Stimulated activated CD8-positive, alpha-beta memory T cell treated with anti-CD3 and anti-CD28 coated beads, Interleukin-12 subunit alpha, Interleukin-12 subunit beta, amount 100 ng/mL, for 4 hours (primary cell): ENCODE measurements at regions not wholly inside any gene's neighbourhood (a gene's known extent, or its start where the extent isn't known, plus 50 kb on each side); places are given as distances from the start of the nearest gene placed in this dataset.
"Not testable (repeated sequence)": the region's sequence is repeated elsewhere in the genome, so short reads cannot be mapped to it uniquely, and the experiment has no call there.

Source experiments
- DNase-seq: peaks from one replicate; pipeline ENCODE4 v3.0.0-alpha.2; 2020; ENCODE audit warnings: low read depth

DNA sequence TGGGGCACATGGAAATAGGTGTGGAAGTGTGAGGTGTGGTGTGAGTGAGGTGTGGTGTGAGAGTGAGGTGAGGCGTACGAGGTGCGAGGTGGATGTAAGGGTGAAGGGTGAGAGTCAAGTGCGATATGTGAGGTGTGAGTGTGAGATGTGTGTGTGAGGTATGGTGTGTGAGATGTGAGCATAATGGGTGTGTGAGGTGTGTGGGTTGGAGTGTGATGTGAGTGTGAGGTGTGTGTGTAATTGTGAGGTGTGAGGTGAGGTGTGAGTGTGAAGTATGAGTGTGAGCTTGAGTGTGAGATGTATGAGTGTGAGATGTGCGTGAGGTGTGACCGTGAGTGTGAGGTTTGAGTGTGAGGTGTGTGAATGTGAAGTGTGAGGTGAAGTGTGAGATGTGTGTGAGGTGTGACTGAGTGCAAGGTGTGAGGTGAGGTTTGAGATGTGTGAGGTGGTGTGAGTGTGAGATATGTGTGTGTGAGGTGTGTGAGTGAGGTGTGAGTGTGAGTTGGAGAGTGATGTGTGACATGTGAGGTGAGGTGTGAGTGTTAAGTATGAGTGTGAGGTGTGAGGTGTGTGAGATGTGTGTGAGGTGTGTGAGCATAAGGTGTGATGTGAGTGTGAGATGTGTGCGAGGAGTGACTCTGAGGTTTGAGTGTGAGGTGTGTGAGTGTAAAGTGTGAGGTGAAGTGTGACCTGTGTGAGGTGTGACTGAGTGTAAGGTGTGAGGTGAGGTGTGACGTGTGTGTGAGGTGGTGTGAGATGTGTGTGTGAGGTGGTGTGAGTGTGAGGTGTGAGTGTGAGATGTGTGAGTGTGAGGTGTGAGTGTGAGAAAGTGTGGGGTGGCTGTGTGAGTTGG lies 354.0 kb downstream of the FOXL1 start:
- DNase-seq = no peak

DNA sequence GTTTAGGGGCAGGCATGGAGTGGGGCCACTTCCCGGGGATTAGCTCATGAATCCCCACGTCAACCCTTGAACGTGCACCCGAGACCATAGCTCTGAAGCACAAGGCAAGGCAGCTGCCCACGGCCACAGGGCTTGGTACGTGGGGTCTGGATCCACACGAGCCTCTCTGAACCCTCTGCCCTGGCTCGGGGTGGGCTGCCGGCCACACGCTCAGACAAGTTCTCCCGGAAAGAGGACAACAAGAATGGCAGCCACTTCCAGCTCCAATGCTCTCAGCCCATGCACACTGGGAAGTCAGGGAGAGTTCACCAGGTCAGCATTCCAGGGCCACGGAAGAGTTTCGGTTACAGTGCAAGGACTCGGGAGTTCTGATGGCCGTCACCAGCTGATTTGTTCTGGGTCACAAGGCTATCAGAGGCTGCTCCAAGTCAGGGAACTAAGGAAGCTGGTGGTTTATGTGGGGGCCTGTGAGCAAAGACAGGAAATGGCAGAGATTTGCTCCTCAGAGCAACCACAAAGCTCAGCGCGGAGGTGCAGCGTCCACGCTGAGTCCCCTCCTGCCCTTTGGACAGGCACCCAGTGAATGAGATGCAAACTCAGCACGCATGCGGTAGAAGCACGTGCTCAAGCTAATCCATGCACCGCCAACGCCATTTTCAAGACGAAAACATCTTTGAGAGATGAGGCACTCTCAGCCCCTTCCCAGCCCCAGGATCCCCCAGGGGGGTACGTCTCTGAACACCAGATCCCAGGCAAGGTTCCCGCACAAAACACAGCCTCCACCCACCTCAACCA lies 356.4 kb downstream of the FOXL1 start:
- DNase-seq = no peak

DNA sequence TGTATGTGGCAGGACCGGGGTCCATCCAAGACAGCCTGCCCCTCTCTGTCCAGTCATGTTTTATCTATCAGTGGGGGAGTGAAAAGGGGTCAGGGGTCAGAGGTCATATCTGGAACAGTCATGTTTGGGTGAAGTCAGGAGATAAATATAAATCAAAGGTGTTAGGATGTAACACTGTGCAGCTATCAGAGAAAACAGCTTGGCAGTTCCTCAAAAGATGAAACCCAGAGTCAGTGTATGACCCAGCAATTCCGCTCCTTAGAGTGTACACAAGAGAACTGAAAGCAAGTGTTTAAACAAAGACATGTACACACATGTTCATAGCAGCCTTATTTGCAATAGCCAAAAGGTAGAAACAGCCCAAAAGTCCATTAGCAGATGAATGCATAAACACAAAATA lies 361.3 kb downstream of the FOXL1 start:
- no peak for DNase-seq

DNA sequence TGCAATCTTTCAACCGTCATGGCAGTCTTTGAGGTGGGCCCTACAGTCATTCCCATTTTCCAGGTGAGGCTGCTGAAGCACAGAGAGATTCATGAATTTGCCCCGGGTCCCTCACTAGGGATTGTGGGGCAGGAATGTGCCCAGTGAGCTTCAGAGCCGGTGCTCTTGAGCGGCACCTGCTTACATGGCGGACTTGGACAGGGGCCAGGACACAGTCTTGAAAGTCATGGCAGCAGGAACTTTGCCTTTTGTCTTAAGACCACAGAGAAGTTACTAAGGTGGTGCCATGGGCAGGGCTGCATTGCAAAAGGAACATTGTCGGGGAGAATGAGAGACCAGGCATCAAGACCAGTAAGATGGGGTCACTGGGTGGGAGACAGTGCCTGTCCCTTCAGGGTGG lies 363.4 kb downstream of the FOXL1 start:
- no peak for DNase-seq

DNA sequence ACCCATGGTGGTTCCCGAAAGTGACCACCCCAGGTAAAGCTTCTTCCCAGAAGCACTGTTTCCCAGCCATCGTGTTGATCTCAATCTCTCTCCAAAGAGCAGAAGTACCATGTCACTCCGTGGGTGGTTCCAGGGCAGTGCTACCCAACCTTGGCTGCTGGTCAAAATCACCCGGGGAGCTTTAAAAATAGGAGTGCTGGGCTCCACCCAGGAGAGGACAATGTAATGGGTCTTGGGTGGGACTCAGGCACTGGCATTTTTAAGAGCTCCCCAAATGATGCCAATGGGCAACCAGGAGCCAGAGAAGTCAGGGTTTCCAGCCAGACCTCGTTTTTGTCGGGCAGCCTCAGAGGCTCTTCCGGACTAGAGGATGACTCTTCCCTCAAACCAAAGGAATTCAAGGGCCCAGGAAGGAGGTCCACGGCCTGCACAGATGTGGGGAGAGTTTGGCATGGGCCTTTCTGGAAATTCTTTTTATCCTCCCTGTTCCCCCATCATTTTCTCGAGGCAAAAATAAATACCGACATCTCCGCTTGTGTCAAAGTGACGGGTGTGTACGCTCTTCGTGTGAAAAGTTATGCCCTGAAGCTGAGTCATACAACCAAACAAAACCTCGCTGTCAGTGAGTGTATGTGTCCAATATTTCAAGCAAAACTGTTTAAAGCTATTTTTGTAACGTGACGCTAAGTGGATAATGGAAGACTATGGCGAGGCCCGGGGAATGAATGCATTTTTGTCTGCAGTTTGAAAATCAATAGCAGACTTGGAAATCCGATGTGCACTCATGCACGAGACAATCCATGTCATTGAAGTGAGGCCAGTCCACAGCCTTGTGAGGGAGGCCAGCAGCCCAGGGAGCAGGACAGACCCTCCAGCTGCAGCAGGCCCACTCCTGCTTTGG lies 364.1 kb downstream of the FOXL1 start:
- DNase-seq = no peak

DNA sequence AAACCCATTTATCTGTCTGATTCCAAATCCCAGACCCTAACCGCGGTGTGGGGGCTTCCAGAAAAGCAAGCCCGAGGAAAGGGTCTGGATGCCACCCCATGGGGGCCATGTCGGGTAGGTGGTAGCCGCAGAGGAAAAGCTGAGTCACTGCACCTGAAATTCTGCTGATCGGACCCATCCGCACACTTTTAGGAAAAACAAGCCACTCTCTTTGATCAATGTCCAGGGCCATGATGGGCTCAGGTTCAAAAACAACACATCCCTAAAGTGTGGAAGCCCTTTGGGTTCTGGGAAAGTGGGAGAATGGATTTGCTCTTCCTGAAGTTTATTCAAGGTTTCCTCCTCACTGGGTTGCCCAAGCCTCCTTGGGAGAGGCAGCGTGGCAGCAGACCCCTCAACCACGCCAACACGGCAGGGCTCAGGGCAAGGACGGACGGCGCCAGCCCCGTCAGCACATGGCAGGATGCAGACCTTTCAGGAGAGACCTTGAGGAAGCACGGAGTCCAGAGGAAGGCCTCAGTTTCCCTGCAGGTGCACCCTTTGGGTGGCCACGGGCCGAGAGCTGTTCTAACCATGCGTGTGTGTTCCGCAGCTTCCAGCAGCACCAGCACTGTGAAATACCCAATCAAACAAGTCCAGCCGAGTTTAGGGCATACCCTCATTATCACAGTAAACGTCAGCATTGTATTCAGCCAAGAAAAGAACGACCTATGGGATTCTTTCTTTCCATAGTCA lies 367.0 kb downstream of the FOXL1 start:
- DNase-seq = no peak

DNA sequence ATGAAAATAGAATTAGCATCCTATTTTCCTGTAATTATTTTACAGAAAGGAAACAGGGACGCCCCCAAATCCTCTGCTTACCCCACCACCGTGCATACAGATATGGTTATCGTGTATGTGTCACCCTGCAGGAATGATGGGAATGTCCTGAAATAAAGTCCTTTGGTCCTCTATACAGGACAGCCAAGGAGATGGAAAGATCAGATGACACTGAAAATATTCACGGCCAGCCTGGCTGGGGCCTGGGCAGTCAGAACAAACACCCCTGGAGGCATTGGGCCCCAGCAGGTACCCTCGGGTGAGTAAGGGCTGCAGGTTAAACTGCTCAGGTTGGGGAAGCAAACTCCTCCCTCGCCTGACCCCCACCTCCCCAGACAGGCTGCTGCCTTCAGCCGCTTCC lies 368.0 kb downstream of the FOXL1 start:
- DNase-seq = no peak

DNA sequence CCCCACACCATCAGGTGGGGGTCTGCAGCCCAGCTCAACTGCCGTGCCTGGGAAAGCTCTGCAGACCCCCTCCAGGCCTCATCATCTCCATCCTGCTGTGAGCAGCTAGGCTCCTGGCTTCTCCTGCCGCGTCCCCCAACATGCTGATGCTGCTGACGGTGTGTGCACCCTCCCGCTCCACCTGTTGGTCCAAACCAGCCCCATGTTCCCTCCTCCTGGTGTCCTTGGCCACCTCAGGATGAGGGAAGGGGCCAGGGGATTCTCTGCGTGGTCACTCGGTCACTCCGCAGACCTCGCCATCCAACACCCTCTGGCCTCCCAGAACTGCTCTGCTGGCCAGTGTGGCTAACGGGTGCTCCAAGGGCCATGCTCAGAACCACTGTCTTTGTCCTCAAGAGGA lies 368.6 kb downstream of the FOXL1 start:
- no peak for DNase-seq

DNA sequence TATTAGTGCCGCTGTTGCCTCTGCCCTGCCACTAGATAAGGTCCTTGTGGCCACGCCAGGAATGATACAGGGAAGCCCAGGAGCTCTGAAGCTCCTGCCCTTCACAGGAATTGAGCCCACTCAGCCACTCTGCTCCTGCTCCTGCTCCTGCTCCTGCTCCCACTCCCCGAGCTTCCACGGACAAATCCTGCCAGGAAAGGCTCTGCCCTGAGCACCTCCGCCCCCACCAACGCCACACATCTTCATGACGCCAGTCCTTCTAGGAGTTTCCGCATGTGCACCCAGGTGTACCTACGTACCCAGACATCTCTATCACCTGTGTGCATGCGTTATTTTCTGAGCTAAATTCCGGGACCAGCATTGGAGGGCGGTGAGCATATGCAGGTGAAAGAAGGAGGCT lies 369.1 kb downstream of the C16orf95 start:
- DNase-seq = no peak

DNA sequence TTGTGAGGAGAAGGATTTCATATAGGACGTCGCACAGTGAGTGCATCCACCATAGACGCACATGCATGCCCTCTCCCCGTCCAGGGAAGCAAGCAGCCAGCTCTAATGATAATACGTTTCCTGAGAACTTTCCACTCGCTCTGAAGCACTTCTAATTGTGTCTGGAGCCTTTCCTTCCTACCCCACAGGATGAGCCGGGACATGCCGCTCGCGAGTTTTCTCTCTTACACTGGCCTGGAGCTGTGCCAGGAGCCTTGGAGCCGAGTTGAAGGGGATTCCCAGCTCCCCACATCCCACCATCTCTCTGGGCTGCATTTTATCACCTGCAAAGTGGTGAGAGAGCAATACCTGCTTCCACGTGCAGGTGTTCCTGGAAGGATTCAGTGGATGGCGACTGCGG lies 368.1 kb downstream of the C16orf95 start:
- DNase-seq = no peak

DNA sequence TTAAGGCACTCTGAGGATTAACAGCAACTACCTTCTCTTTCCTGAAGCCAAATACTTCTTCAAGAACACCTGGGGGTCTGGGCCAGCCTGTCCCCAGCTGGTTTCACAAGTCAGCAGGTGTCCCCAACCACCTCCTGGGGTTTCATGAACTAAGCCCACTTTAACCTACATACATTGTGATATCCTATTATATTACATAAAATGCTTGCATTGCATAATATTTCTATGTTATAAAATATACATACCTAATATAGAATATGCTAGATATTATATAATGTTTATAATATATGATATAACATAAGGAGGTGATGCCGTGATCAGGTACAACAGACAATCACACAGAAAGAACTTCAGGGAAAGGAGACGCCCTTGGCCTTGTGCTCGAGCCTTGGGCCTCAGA lies 367.6 kb downstream of the C16orf95 start:
- no peak for DNase-seq

DNA sequence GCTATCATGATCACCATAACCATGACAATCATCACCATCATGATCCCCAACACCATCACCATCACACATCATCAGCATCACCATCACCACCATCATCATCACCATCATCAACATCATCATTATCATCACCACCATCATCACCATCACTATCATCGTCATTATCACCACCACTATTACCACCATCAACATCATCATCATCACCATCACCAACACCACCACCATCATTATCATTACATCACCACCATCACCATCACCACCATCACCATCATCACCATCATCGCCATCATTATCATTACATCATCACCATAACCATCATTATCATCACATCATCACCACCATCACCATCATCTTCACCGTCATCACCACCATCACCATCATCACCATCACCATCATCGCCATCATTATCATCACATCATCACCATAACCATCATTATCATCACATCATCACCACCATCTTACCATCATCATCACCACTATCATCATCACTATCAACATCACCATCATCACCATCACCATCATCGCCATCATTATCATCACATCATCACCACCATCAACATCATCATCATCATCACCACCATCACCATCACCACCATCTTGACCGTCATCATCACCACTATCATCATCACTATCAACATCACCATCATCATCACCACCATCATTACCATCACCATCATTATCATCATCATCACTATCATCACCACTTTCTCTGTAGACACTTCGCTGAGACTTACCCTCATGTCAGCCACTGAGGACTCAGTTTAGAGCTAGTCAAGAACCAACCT lies 366.0 kb downstream of the C16orf95 start:
- DNase-seq = no peak

DNA sequence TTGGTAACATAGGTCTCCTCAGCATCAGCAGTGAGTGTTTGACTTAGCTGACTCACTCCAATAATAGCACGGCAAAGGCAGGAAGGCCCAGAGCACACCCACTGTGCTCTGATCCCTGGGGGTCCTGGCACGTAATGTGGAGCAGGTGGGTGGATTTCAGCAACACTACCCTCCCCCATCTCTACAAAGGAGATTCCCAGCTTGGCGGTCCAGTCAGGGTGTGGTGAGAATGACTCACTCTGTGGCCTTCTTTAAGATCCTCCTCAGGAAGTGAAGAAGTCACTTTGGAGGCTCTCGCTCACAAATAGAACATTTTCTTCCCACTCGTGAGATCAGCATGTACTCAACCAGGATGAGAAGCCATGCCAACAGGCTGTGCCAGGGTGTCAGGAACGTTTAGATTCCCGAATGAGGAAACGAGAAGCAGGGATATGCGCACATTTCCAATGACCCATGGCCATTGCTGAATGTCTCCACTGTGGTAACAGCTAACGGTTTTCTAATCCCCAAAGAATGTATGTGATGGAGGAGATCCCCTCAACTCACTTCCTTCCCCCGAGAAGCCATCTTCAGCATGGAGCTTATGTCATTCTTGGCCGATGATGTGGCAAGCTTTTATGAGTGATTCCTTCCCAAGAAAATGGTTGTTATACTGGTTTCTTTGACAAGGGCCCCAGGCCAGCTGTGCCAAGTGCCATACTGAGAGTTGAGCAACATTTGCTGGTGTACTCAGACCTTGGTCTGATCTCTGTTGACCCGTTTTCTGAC lies 365.2 kb downstream of the C16orf95 start:
- no peak for DNase-seq

DNA sequence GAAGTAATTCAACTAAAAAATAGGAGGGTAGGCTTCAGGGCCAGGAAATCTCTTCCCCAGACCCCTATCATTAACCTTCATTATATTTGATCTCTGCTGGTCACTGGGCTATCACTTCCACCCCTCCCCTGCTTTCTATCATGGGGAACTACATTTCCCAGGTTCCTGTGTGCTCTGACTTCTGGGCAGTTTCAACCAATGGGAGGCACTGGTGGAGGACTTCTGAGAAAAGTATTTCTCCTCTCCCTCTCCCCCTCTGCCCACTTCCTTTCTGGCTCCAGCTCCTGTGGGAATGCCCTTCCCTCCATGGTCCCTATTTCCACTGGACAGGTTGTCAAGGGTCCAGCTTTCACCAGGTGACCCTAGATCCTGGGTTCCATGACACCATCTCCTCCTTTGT lies 364.4 kb downstream of the C16orf95 start:
- DNase-seq = no peak

DNA sequence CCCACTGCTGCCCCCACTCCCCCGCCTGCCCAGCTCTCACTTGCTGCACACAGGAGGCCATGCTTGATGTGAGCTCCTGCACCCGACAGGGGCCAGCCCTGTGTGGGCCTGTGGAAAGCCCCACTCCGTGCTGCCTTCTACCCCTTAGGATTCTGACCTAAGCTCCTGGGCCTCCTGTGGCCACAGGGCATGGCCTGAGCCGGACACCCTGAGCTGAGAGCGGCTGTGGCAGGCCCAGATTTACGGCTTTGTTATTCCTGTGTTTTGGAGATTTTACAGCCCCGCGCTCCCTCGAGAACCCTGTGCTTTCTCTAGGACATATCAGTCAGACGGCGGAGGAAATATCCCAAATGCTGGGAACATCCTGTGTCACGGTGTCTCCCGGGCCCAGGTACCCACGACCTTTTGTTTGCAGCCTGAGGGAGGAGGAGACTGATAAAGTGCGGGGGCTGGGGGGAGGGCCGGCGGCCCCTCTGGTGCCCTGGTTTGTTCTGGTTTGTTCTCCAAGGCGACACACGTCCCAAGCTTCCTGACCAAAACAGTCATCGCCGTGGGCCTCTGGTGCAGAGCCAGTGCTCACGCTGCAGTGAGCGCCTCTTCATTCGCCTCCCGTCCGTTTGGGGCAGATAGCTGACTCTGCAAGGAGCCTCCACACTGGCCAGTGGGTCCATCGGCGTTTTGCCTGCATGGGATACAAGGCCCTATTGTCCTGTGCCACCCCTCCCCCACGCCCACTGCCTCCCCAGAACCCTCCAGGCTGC lies 363.4 kb downstream of the C16orf95 start:
- no peak for DNase-seq

DNA sequence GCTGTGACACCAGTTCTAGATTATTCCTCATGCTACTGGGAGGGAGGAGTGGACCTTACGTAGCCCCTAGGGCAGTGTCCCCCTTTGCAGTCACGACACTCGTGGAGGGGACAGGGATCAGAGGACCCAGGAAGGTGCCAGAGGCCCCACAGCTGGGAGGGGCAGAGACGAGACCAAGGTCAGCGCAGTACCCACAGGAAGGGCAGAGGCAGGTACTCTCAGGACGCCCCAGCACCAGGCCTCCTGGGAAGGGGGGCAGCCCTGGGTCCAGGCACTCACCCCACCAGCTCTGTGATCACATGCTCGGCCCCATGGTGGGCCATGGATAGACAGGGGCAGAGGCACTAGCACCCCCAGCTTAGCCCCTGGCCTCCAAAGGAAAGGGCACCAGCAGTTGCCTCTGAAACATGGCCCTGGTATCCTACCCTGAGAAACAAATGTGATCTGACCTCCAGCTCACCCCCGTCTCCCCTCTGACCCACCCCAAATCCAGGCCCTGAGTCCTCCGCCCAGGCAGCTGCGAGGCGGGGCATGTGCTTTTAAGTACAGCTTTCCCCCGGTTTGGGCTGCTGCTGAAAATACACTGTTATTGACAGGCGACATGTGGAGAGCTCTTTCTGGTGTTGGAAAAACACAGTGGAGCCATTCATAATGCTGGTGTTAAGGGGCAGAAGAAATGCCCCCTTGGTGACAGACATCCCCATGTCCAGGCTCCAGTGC lies 361.9 kb downstream of the C16orf95 start:
- no peak for DNase-seq

DNA sequence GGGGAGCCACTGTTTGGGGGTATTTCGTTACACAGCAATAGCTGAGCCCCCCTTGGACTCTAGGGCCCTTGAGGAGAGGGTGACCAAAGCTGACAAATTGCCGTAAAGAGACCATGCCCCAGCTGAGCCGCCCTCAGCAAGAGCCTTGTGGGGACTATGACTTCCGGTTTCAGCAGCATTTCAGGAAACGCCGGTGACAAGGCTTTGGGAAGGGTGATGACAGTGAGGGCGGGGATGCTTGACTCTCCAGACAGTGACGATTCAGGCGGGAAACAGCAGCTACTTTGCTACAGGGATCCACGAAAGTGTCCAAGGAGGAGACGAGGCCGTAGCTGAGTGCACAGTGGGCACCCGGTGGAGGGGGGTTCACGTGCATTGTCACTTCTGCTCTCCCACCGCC lies 360.8 kb downstream of the C16orf95 start:
- no peak for DNase-seq

DNA sequence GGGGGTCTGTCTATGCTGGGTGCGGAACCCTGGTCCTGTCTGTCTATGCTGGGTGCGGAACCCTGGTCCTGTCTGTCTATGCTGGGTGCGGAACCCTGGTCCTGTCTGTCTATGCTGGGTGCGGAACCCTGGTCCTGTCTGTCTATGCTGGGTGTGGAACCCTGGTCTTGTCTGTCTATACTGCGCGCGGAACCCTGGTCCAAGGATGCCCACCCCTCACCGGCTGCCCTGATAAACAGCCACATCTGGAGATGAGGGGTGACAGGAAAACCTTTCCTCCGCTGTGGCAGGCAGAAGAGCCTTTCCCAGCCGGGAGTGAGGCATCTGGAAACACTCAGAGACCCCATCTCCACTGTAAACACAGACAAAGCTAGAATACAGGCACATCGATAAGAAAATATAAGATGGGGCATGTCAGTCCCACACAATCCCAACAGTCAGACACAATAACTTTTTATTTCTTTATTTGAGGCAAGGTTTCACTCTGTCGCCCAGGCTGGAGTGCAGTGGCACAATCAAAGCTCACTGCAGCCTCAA lies 359.5 kb downstream of the C16orf95 start:
- not testable (repeated sequence) for DNase-seq
